ENCODE measurements at regions not wholly inside any gene's neighbourhood (a gene's known extent, or its start where the extent isn't known, plus 50 kb on each side); places are given as distances from the start of the nearest gene placed in this dataset.

GRCh38 chr10:111142092-111142768 is 65.4 kb downstream of the ADRA2A start:
- Histone ChIP-seq H3K36me3 (ENCODE audit: control insufficient read depth, insufficient read depth, low read length) (no peaks in the 10 kb centered on the region), H3K4me3 (ENCODE audit: low read depth, low read length) (no peak overlapping the region), H3K27me3 (ENCODE audit: control insufficient read depth, insufficient read depth, low read length) (no peaks in the 10 kb centered on the region)
- no peak for DNase-seq (ENCODE audit: low read depth)
- no peak for TF ChIP-seq CTCF (IDR thresholded peaks at IDR 0.05; ENCODE audit: insufficient read depth, low read depth, low read length)
- ChIA-PET CTCF (no interaction called here), POLR2A (no interaction called here)

DNA sequence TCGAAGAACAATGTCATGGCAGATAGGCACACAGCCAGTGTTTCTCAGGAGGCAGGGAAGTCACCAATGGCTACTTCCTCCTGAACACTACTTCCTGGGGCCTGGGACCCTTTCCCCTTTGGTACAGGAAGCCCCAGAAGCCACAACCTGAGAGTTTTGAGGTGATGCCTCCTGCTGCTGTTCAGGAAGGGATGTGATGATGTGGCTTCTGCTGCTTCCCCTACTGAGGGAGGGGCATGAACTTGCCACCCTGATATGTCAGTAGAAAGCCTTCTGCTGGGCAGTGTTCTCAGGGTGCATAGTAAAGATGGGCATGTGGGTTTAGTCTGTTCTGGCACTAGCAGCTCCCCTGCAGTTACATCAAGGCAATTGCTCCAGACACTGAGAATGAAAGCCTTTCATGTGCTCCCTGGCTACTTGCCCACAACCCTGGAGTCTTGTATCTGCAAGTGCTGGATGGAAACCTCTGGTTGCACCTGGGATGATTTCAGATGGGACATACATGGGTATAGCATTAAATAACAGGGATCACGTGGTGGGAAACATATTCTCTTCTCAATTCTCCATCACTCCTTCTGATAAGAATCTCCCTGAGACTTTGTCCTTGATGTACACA is 69.3 kb downstream of the ADRA2A start:
- Histone ChIP-seq H3K27me3 (ENCODE audit: control insufficient read depth, insufficient read depth, low read length) (no peaks in the 10 kb centered on the region), H3K36me3 (ENCODE audit: control insufficient read depth, insufficient read depth, low read length) (no peaks in the 10 kb centered on the region), H3K4me3 (ENCODE audit: low read depth, low read length) (no peak overlapping the region)
- no peak for TF ChIP-seq CTCF (IDR thresholded peaks at IDR 0.05; ENCODE audit: insufficient read depth, low read depth, low read length)
- CTCF ChIA-PET, result interaction anchor here (1.2 kb wide), 1 partner anchor 8 kb away, joined by 3 read pairs; no protein-coding TSS in a partner anchor
- POLR2A ChIA-PET, result no interaction called here
- DNase-seq (ENCODE audit: low read depth), result no peak

DNA sequence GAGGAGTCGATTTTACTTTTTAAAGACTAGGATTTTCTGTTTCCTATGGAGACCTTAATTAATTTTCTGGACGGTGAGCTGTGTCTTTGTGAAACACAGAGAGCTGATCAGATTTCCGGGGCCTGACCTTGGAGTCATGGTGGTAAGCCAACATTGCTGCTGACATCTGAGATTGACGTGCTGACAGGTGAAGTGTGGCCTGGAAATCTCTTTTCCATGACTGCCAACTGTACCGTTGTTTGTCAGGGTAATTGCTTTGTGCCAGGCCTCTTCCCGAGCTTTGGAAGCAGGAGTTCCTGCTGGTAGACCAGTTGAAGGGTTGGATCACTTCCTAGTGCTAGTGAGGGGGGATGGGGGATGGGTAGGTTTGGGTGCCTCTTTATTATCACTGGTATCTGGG is 71.2 kb downstream of the ADRA2A start:
- no peak overlapping the region for H3K4me3 ChIP-seq (ENCODE audit: low read depth, low read length)
- H3K36me3 ChIP-seq (ENCODE audit: control insufficient read depth, insufficient read depth, low read length), result no peaks in the 10 kb centered on the region
- H3K27me3 ChIP-seq (ENCODE audit: control insufficient read depth, insufficient read depth, low read length), result no peaks in the 10 kb centered on the region
- ChIA-PET POLR2A (interaction anchor here (0.7 kb wide), 1 partner anchor 170 kb away, joined by 3 read pairs; no protein-coding TSS in a partner anchor), CTCF (no interaction called here)
- no peak for DNase-seq (ENCODE audit: low read depth)
- no peak for TF ChIP-seq CTCF (IDR thresholded peaks at IDR 0.05; ENCODE audit: insufficient read depth, low read depth, low read length)

DNA sequence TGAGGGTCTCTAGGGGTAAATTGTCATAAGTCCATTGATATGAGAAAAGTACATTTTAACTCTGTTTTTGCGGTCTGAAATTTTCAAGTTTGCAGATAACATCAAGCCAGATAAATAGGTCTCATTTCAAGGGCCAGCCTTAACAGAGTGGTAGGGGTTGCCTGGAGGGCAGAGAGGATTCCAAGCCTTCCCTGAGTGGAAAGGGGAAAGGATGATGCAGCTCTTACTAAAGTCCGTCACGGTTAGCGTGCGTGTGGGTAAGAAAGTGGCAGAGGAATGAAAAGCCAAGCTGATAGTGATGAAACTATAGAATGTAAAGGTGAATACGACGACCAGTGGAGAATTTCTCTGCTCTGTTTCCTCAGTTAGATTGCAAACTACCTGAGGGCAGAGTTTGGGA is 71.6 kb downstream of the ADRA2A start:
- no peaks in the 10 kb centered on the region for H3K27me3 ChIP-seq (ENCODE audit: control insufficient read depth, insufficient read depth, low read length)
- no peak for DNase-seq (ENCODE audit: low read depth)
- ChIA-PET POLR2A (interaction anchor here (0.7 kb wide), 1 partner anchor 170 kb away, joined by 3 read pairs; no protein-coding TSS in a partner anchor), CTCF (no interaction called here)
- no peak overlapping the region for H3K4me3 ChIP-seq (ENCODE audit: low read depth, low read length)
- no peak for TF ChIP-seq CTCF (IDR thresholded peaks at IDR 0.05; ENCODE audit: insufficient read depth, low read depth, low read length)
- H3K36me3 ChIP-seq (ENCODE audit: control insufficient read depth, insufficient read depth, low read length), result no peaks in the 10 kb centered on the region

- no peak for TF ChIP-seq CTCF (IDR thresholded peaks at IDR 0.05; ENCODE audit: insufficient read depth, low read depth, low read length)
- DNase-seq (ENCODE audit: low read depth), result no peak
- H3K27me3 ChIP-seq (ENCODE audit: control insufficient read depth, insufficient read depth, low read length), result no peaks in the 10 kb centered on the region
- POLR2A ChIA-PET, result no interaction called here
- H3K4me3 ChIP-seq (ENCODE audit: low read depth, low read length), result no peak overlapping the region
- no peaks in the 10 kb centered on the region for H3K36me3 ChIP-seq (ENCODE audit: control insufficient read depth, insufficient read depth, low read length)
- CTCF ChIA-PET, result no interaction called here
Measured at GRCh38 chr10:111150691-111151090, 73.9 kb downstream of the ADRA2A start.

Data from BJ (cell line).